HG03565 (cell line): ENCODE measurements at regions not wholly inside any gene's neighbourhood (a gene's known extent, or its start where the extent isn't known, plus 50 kb on each side); places are given as distances from the start of the nearest gene placed in this dataset.

Experiments used
- ATAC-seq: cut with Tn5 transposase; IDR thresholded peaks from one replicate; pipeline ENCODE4 v1.9.1; 2021; ENCODE audit warnings: mild to moderate bottlenecking, moderate library complexity; ENCODE audit not compliant: unreplicated experiment

DNA sequence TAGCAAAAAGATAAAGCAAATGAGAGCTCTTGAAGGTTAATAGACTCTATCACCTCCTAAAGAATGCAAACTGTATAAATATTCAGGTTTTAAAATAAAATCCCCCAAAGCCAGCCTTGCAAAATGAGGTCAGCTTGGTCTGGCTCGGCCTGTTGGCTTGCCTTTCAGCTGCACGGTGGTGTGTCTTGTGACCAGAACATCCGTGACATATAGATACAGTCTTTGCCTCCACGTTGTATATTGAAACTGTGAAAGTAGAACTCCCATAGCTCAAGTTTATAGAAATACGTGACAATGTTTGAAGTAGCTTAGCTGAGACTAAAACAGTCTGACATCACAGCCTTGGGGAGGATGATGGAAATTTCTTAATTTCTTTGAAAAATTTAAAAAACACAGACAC is 236.6 kb upstream of the MYOCD start:
- peak; percentile 38 for ATAC-seq

DNA sequence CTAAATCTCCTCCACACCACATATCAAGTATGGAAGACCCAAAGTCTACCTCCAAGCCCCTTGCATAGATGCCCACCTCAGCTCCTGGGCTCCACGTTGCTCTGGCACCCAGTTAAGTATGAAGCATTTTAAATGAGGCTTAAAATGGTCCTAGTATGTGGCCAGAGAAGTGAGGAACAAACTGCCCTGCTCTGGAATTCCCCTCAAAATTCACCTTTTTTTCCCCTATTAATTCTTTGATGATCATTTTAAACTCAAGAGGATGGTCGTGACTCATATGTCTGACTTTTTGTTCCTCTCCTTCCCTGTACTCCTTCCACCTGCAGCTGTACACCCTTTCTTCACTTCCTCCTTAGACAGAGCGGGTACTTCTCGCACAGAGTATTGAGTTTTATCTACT is 234.5 kb upstream of the MYOCD start:
- ATAC-seq, result peak; percentile 88

DNA sequence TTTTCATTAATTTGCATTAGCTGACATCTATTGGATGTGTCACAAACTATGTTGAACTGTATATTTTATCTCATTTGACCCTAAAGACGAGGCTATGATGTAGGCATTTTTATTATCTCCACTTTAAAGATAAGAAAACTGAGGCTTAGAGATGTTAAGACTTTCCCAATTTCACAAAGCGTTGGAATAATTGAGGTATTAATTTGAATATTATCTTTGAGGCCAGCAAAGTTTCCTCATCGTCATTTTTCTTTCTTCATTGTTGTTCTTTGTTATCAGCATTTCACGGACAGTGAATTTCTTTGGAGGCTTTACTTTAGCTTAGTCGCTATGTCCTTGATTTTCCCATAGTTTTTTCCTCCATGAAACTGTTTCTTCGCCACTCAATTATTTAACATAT is 227.5 kb upstream of the MYOCD start:
- no peak for ATAC-seq

DNA sequence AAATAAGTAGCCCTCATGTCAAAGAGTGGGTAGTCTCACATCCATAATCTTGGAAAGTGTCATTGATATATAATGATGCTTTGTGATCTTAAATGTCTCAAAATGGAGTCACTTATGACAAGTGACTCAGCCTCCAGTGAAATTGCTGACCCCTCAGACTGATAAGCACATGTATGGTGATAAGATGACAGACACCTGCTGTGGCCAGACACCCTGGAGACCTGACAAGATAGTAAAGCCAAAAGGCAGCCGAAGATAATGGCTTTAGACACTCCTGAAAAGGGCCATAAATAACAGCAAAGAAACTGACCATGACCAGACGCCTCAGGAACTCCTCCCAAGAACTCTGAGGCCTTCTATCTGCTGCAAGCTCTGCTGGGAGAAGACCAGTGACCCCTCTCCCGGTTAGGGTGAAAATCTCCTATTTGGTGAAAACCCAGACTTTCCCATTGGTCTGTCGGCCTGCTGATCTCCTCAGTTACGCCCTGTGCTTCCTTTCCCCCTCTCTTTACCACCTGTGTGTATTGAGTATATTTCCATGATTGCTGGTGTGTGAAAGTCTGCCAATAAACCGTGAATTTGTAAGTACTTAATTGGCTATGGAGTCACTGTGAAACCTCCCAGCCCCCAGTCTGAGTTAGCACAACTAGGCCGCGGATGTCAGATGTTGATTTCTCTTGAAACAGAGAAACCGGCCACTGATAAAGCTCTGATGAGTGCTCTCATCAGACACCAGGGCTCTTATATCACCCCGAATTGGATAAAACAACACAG is 226.7 kb upstream of the MYOCD start:
- no peak for ATAC-seq

DNA sequence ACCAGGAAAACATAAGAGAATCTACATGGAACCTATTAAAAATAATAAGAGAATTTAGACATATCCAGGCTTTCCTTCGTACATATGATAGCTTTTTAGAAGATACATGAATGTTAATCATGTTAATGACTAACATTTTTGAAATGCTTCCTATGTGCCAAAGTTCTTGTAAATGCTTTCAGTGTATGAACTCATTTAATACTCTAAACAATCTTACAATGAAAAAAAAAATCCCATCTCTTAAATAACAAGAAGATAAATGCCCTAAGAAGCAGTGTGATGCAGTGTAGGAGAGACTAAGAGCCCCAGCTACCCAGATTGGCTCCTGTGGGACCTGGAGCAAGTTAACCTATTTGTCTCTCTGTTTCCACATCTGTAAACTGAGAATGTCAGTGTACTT is 220.4 kb upstream of the MYOCD start:
- ATAC-seq, result no peak

DNA sequence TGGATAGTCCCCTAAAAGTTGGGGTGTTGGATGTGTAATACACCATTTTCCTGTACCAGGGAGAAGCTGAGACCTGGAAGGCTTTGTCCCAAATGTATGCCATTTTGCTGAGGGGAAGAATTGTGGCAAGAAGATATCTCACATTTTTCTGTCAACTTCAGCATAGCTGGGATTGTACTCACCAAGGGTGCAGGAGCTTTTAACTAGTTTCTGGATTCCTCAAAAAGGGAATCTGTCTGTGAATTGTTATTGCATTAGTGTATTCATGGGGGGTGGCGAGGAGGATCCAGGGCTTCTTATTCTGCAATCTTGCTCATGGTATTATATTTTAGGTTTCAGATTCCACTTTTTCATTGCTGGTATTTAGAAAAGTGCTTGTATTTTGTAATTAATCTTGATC is 208.2 kb upstream of the MYOCD start:
- no peak for ATAC-seq

DNA sequence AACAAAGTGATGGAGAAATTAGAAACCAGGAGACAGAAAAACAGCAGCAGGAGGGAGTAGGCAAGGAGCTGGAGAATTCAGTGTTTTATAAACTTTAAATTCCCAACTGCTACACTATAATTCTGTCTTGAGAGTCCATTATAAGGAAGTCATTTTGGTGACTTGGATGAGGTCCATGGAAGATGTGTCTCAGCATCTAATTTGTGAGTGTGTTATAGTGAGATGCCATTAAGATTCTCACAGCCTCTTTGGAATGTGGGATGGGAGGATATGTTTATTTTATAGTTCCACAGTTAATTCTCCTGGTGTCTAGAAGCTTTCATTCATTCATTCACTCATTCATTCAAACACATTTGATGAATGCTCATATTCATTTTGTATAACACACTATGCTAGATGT is 206.0 kb upstream of the MYOCD start:
- ATAC-seq, result no peak

DNA sequence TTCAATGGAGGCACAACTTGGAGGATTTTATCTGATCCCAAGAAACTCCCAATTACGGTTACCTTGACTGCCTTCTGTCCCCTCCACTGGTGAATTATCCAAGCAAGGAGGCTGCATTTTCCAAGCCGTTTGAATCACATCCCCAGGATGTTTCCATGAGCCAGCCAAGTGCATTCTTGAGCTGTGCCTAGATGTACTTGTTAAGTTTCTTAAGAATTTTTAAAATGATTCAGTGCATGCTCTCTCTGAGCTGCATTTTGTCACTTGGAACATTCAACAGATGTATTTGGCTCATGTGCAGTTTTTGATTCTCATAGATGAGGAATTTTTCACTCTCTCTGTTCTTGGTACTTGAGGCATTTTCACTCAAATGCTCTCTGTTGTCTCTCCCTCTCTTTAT is 202.6 kb upstream of the MYOCD start:
- ATAC-seq, result no peak

DNA sequence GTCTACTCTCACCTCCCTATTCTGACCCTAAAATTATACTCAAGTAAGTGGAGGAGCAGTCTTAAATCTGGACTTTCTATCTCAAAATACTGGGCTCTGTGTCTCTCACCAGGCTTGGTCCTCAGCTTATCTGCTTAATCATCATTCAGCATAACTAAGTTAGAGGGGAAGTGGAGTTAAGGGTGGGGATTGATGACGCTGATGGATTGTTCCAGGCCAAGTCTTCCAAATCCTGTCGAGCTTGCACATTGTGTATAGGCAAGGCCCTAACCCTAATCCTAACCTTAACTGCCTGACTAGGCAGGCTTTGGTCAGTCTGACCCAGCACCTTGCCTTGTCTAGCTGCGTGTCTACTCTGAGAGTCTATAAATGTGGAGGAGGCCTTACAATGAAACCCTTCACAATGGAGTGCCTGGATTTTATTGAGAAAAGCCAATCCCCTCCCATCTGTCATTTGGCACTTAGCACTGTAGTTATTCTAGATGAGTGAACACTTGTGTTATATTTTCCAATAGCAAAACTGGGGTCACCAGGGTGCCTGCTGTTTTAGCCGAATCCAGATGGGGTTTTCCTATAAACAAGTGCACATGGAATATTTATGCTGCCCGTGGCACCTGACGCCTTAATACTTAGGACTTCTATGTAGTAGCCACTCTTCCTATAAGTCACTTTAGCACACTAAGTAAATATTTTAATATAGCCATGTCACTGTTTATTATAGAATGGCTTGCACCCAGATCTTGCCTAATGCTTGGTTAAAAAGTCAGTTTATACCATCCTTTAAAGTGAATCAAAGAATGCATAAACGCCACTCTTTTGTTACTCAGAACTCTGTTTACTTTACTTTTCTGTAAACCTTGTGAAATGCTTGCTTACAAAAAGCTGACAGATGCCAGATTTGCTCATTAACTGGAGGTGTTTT is 193.2 kb upstream of the MYOCD start:
- ATAC-seq, result no peak

DNA sequence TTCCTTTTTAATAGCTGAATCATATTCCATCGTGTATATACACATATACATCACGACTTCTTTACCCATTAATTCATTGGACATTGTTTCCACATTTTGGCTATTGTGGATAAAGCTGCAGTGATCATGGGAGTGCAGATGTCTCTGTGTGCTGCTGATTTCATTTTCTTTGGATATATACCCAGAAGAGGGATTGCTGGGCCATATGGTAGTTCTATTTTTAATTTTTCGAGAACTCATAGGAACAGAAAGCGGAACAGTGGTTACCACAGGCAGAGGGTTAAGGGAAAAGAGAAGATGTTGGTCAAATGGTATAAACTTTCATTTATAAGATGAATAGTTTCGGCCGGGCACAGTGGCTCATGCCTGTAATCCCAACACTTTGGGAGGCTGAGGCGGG is 187.4 kb upstream of the MYOCD start:
- no peak for ATAC-seq

DNA sequence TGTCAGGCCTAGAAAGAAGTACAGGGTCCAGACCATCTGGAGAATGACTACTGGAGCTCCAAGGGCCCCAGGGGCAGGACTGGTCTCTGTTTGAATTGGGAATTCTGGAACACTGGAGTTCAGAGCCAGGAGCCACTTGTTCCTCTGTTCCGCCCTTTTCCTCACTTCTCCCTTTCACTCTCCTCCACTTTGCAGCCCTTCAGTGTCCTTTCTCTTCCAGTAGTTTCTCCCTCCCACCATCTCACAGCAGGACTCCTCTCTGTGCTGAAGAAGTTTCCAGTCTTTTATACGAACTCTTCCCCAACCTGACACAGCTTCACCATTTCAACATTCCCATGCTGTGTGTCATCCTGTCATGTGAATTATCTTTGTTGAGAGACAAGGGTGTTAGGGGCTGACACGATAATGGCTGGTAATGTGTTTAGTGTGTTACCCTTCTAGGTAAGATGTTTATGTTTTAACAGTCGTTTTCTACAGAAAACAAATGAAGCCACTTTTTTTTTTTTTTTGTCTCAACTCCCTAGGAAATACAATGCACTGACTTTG is 180.3 kb upstream of the MYOCD start:
- ATAC-seq, result no peak

DNA sequence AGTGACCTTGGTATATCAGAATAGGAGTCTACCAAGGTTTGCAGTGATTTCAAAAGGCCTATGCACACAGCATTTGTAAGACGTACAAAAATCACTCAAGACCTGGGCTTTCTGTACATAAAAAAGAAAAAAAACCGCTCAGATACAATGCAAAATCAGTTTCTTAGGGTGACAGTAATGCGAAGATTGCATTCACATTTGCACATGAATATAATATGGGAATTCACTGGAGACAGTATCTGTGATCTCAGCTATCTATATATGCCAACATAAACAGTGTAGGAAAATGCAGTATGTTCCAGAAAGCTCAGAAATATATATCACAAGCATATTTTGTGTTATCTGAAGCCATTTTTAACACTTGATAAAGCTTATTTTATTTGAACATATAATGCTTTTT is 176.4 kb upstream of the MYOCD start:
- no peak for ATAC-seq

DNA sequence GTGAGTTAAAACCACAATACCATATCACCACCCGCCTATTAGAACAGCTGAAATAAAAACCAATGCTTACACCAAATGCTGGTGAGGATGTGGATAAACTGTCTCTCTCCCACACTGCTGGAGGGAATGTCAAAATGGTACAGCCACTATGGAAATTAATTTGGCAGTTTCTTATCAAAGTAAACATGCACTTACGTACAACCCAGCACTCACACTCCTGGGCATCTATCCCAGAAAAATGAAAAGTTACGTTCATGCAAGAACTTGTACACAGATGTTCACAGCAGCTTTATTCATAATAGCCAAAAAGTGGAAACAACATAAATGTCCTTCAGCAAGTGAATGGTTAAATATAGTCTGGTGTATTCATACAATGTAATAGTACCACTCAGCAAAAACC is 173.2 kb upstream of the MYOCD start:
- ATAC-seq, result no peak

DNA sequence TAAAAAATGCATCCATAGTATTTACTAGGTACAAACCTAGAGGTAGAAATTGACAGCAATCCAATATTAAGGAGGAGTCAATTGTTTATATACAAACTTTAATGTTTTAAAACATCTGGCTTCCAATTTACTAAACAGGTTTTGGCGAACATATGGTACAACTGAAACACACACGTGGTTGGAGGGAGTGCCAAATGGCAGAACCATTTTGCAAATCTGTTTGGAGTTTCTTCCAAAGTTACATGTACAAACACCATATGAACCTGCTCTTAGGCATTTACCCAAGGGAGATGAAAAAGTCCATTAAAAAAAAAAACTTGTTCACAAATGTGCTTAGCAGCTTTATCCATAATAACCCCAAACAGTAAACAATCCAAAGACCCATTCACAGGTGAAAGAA is 159.8 kb upstream of the MYOCD start:
- ATAC-seq, result no peak

DNA sequence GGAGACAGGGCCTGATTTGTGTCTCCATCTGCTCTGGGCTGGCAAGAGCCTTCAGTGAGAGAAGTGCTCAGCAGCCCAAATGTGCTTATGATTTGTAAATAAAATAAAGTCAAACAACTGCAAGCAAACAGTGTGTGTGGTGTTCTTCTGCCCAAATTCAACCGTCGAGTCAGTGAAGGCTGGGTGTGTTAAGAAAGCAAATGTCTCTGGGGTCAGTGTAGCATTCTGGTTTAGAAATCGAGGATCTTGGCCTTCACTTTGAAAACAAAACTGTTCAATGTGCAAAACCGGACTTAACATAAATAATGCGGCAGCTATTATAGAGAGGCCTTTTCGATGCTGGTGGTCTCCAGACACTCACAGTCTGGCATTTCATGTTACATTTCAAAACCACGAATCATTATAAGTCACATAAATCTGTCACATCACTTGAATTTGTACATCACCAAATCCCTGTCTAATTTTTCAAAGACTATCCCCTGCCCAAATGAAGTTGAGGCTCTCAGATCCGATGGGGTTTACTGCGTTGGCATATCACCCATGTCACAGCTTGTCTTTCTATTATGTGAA is 158.6 kb upstream of the MYOCD start:
- no peak for ATAC-seq

DNA sequence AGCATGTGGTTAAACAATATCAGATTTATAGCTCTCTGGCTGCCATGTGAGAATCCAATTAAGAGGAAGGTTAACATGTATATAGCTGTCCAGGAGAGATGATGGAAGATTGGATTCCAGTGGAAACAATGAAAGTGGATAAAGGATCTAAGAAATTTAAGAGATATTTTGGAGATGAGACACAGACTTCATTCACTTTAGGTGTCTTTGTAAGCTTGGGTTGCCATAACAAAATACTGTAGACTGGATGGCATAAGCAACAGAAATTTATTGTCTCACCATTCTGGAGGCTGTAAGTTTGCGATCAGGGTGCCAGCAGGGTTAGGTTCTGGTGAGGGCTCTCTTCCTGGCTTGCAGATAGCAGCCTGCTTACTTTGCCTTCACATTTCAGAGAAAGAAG is 155.9 kb upstream of the MYOCD start:
- no peak for ATAC-seq

DNA sequence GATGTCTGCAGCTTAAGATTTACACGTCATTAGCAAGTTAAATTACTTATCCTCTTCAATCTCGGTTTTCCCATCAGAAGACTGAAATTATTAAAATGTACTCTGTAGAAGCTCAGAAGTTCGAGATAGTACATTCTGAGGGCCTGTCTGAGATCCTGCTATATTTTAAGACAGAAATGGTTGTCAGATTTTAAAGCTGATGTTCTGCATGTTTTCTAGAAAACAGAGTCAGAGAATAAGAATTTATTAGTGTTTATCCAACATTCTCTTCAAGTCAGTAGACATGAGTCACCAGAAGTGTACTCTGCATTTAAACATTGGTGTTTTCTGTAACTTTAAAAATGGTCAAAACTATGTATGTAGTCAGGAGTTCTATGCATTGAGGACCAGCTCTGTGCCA is 155.2 kb upstream of the MYOCD start:
- no peak for ATAC-seq

DNA sequence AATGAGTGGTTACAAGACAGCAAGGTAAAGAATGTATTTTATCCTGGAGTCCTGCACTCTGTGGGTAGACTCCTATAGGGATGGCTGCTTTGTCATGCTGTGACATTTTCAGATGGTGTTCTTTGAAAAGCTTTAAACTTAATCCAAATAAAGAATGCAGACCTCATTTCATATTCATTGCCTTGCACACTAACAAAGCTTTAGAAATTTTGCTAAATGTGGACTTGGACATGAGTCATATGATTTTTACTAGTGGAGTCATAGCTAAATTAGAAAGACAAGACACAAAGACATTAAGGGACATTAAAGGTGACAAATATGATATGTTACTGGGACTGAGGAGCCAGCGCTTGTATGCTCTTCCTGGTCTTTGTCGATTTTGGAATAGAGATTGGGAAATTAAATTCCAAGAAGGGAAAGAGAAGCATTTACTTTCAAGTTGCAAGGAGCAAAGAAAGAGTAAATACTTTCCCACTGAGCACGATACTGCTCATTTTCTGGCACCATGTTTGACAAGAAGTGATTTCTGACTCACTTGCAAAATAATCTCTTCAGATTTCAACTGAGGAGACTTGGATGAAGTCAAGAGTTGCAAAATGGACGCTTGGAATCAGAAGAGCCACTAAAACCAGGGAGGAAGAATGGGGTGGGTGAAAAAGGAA is 152.9 kb upstream of the MYOCD start:
- ATAC-seq, result no peak

DNA sequence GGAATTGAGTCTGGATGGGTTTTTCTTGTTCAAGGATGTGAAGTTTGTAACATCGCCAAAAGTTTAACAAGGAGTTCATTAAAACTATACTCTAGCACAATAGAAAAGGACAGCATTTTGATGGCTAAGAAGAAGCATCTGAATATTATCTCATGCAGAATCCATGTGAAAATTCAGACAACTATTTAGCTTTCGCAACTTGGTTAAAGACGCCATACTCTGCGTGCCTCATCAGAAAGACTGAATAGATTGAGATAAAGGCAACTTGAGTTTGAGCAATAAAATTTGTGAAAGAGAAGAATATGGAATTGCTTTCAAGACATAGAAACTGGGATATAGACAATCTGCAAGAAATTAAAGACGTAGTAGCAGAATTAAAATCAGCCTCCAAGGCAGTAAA is 151.1 kb upstream of the MYOCD start:
- no peak for ATAC-seq

DNA sequence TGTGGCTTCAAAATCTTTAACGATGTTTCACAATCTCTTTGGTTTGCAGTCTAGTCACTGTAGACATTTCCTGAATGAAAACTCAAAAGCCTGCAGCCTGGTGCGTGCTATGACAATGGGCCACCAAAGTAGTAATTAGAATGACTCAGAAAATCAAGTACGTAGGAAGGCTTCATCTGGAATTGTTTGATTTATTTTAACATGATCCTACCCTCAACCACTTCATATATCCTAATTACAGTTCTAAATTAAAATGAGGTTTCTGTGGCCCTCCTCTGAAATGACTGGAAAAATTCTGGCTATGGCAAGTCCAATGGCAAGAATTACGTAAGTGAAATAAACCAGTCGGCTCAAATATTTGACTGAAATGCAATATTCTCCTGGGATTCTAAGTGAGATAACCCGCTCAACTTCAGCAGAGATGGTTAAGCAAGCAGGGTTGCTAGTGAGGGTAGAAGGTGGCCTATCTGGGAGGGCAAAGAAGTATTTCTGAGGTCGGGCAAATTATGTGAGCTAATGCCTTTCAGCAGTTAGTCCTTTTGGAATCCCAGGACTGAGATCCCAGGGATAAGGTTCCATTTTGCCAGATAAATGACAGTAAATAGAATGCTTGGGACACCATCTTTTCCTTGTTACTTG is 145.6 kb upstream of the MYOCD start:
- no peak for ATAC-seq

DNA sequence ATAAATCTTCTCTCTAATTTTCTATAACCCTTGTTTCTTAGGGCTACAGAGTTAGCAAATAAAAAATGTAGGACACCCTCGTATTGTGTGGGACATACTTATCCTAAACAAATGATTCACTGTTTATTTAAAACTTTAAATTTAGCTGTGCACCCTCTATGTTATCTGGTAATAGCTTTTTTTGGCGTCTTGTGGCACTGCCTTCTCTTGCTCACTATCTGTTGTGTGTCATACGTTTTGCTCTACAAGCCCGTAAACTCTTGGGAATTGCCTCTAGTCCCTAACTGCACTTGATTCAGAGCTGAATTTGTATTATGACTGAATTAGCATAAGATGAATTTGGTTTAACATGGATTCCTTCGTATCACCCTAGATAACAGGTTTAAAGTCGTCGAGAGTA is 144.3 kb upstream of the MYOCD start:
- ATAC-seq, result no peak
